NCI-H460 (cell line): ENCODE measurements at regions not wholly inside any gene's neighbourhood (a gene's known extent, or its start where the extent isn't known, plus 50 kb on each side); places are given as distances from the start of the nearest gene placed in this dataset.

Source experiments
- DNase-seq: peaks from one replicate; pipeline ENCODE4 v3.0.0-alpha.2; 2016; ENCODE audit warnings: low read depth; ENCODE audit errors: extremely low read depth

- no peak for DNase-seq
Observed at GRCh38 chr1:47627016-47627415, 189.2 kb downstream of the FOXD2 start.

GRCh38 chr1:47627471-47628370 is 189.9 kb downstream of the FOXD2 start:
- no peak for DNase-seq

GRCh38 chr1:47629201-47629600 is 191.4 kb downstream of the FOXD2 start:
- no peak for DNase-seq

- no peak for DNase-seq
Observed at GRCh38 chr1:47630346-47630745, 192.5 kb downstream of the FOXD2 start.

- DNase-seq, result no peak
Observed at GRCh38 chr1:47631411-47631995, 193.7 kb downstream of the FOXD2 start.

GRCh38 chr1:47635111-47635510 is 197.3 kb downstream of the FOXD2 start:
- no peak for DNase-seq

- no peak for DNase-seq
Observed at GRCh38 chr1:47635597-47635996, 197.8 kb downstream of the FOXD2 start.

- DNase-seq, result no peak
Observed at GRCh38 chr1:47637111-47637685, 199.4 kb downstream of the FOXD2 start.

GRCh38 chr1:47638240-47638639 is 200.4 kb downstream of the FOXD2 start:
- no peak for DNase-seq

GRCh38 chr1:47638713-47639112 is 200.9 kb downstream of the FOXD2 start:
- no peak for DNase-seq

- no peak for DNase-seq
Observed at GRCh38 chr1:47643306-47644211, 205.7 kb downstream of the FOXD2 start.

GRCh38 chr1:47644212-47644573 is 206.3 kb downstream of the FOXD2 start:
- DNase-seq, result no peak

GRCh38 chr1:47645151-47645550 is 207.3 kb downstream of the FOXD2 start:
- no peak for DNase-seq

GRCh38 chr1:47646676-47647075 is 208.8 kb downstream of the FOXD2 start:
- DNase-seq, result no peak

- no peak for DNase-seq
Observed at GRCh38 chr1:47647327-47647845, 209.5 kb downstream of the FOXD2 start.

GRCh38 chr1:47650205-47650604 is 212.4 kb downstream of the FOXD2 start:
- DNase-seq, result peak; percentile 6

- DNase-seq, result no peak
Observed at GRCh38 chr1:47650611-47651010, 212.8 kb downstream of the FOXD2 start.

- no peak for DNase-seq
Observed at GRCh38 chr1:47651311-47652089, 213.7 kb downstream of the FOXD2 start.

GRCh38 chr1:47655521-47656300 is 217.9 kb downstream of the FOXD2 start:
- no peak for DNase-seq
